Spleen (tissue), 7 donors: ENCODE measurements at regions not wholly inside any gene's neighbourhood (a gene's known extent, or its start where the extent isn't known, plus 50 kb on each side); places are given as distances from the start of the nearest gene placed in this dataset.

ENCODE experiments used
- POLR2A ChIP-seq, 3 donors: fragments of 450-650 bp; IDR thresholded peaks; one replicate each; pipeline ENCODE4 v1.5.1; 2017; ENCODE audit warnings: antibody characterized with exemption in 3 of 3, mild to moderate bottlenecking in 1 of 3
- TF ChIP-seq, protein P1 (sequence below), 11 experiments: fragments of 200-600 bp in 7 of 11; fragments of 450-650 bp in 4 of 11; sonication (generic) in 4 of 11; IDR thresholded peaks in 8 of 11; conservative IDR thresholded peaks in 3 of 11; 1 replicate in 7 of 11; 2 replicates in 4 of 11; pipeline versions ENCODE4 v1.4.0 to v1.8.0; 2016 to 2021; ENCODE audit warnings: antibody characterized with exemption in 11 of 11, inconsistent platforms in 4 of 11, mild to moderate bottlenecking in 1 of 11
- donor health status: DM: no; HTN: no; CAD: no; lungs with moderate emphysema.
- donor health status: DM: no; HTN: no; CAD: no.
- donor health status: DM: no; HTN: no; CAD: no.

DNA sequence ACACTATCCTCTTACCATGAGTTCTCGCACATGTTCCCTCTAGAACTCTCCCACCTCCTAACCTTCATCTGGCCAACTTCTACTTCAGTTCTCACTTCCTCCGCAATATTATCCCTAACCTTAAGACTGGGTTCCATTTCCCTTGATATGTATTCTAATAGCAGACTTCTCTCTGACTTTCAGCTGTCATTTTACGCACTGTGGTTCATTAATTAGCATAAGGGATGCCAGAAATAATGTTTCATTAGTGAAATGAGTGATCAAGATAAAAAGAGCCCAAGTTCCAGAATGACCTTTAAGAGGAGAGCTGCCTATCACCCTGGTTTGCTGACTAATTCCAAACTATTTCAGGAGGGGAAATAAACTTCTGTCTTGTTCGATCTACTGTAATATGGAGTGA lies 108.6 kb upstream of the CCDC150 start:
- TF ChIP-seq, protein P1, sequence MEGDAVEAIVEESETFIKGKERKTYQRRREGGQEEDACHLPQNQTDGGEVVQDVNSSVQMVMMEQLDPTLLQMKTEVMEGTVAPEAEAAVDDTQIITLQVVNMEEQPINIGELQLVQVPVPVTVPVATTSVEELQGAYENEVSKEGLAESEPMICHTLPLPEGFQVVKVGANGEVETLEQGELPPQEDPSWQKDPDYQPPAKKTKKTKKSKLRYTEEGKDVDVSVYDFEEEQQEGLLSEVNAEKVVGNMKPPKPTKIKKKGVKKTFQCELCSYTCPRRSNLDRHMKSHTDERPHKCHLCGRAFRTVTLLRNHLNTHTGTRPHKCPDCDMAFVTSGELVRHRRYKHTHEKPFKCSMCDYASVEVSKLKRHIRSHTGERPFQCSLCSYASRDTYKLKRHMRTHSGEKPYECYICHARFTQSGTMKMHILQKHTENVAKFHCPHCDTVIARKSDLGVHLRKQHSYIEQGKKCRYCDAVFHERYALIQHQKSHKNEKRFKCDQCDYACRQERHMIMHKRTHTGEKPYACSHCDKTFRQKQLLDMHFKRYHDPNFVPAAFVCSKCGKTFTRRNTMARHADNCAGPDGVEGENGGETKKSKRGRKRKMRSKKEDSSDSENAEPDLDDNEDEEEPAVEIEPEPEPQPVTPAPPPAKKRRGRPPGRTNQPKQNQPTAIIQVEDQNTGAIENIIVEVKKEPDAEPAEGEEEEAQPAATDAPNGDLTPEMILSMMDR (IDR thresholded peaks at IDR 0.05 in 8 of 11, conservative IDR thresholded peaks at IDR 0.05 in 3 of 11), result no peak
- TF ChIP-seq POLR2A (IDR thresholded peaks at IDR 0.05), result no peak
